ENCODE measurements at regions not wholly inside any gene's neighbourhood (a gene's known extent, or its start where the extent isn't known, plus 50 kb on each side); places are given as distances from the start of the nearest gene placed in this dataset.

DNA sequence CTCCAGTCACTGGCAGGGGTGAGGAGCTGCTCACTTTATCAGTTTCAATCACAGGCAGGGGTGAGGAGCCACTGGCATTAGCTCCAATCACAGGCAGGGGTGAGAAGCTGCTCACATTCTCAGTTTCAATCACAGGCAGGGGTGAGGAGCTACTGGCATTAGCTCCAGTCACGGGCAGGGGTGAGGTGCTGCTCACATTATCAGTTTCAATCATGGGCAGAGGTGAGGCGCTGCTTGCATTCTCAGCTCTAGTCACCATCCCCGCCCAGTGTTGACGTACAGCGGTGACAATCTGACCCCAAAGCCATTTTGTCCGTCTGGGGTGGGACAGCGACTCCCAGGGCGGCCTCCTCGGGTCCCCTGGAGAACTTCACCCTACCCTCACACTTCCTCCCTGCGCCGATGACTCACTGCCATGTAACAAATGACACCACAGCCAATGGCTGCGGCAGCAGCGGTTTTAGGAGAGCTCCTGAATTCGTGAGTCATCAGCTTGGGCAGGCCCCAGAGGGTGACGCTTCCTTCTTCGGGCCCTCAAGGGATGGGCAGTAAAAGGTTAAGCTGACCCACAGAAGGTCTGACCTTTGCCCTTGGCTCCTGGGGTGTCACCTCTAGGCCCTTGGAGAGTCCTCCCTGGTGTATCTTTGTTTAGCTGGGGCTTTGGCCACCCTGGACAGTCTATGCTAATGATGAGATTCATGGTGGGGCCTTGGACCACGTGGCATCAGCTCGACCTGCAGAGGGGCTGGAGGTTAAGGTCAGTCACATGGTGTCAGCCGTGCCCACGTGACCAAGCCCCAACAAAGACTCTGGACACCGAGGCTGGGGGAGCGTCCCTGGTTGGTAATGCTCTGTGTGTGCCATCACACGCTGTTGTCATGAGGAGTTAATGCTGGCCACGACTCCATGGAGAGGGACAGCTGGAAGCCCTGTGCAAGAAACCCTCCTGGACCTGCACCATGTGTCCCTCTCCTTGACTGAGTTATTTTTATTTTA is 171.7 kb downstream of the C16orf95 start:
- H3K27me3 Mint-ChIP-seq = peaks cover 8% of the 10 kb centered on the region
- peaks cover 4% of the 10 kb centered on the region for H3K9me3 Mint-ChIP-seq (ENCODE audit: low read depth)
- H3K27ac Mint-ChIP-seq = no peak overlapping the region
- TF ChIP-seq, protein P1, sequence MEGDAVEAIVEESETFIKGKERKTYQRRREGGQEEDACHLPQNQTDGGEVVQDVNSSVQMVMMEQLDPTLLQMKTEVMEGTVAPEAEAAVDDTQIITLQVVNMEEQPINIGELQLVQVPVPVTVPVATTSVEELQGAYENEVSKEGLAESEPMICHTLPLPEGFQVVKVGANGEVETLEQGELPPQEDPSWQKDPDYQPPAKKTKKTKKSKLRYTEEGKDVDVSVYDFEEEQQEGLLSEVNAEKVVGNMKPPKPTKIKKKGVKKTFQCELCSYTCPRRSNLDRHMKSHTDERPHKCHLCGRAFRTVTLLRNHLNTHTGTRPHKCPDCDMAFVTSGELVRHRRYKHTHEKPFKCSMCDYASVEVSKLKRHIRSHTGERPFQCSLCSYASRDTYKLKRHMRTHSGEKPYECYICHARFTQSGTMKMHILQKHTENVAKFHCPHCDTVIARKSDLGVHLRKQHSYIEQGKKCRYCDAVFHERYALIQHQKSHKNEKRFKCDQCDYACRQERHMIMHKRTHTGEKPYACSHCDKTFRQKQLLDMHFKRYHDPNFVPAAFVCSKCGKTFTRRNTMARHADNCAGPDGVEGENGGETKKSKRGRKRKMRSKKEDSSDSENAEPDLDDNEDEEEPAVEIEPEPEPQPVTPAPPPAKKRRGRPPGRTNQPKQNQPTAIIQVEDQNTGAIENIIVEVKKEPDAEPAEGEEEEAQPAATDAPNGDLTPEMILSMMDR (IDR thresholded peaks at IDR 0.05; ENCODE audit: unreplicated experiment) = no peak
- H3K4me1 Mint-ChIP-seq (ENCODE audit: low read depth) = no peaks in the 10 kb centered on the region
- no peak overlapping the region for H3K4me3 Mint-ChIP-seq (ENCODE audit: low read depth)
- DNase-seq (ENCODE audit: low spot score, unreplicated experiment) = no peak
- H3K36me3 Mint-ChIP-seq (ENCODE audit: insufficient read depth) = peaks cover 2% of the 10 kb centered on the region

DNA sequence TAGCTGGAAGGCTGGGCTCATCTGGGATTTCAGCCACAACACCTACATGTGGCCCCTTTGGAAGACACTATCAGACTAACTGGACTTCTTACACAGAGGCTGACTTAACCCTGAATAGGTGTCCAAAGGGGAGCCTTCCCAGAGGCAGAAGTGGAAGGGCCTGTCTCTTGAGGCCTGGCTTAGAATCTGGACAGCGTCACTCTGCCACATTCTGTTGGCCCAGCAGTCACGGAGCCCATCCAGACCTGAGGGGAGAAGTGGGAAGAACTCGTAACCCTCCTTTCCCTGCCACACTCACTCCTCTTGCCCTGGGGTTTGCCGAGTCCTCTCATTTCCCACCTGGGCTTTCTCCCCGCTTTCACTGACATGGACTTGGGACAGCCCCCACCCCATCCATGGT is 170.5 kb downstream of the C16orf95 start:
- no peak overlapping the region for H3K27ac Mint-ChIP-seq
- peaks cover 2% of the 10 kb centered on the region for H3K36me3 Mint-ChIP-seq (ENCODE audit: insufficient read depth)
- no peak for DNase-seq (ENCODE audit: low spot score, unreplicated experiment)
- H3K9me3 Mint-ChIP-seq (ENCODE audit: low read depth) = peaks cover 4% of the 10 kb centered on the region
- no peak overlapping the region for H3K4me3 Mint-ChIP-seq (ENCODE audit: low read depth)
- peaks cover 8% of the 10 kb centered on the region for H3K27me3 Mint-ChIP-seq
- TF ChIP-seq, protein P1 (IDR thresholded peaks at IDR 0.05; ENCODE audit: unreplicated experiment) = no peak
- no peaks in the 10 kb centered on the region for H3K4me1 Mint-ChIP-seq (ENCODE audit: low read depth)

DNA sequence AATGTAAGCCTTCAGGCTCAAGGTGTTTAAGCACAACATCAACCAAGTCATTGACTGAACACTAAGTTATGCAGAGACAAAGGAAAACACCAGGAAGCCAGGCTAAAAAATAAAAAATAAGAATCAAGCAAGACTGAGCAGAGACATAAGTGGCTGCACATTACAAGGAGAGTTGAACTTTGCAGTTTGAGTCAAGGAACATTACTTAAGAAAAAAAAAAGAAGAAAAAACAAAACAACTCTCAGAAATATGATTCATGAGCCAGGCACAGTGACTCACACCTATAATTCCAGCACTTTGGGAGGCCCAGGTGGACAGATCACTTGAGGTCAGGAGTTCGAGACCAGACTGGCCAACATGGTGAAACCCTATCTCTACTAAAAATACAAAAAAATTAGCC is 168.1 kb downstream of the C16orf95 start:
- no peak for DNase-seq (ENCODE audit: low spot score, unreplicated experiment)
- TF ChIP-seq, protein P1 (IDR thresholded peaks at IDR 0.05; ENCODE audit: unreplicated experiment) = no peak
- Mint-ChIP-seq H3K36me3 (ENCODE audit: insufficient read depth) (peaks cover 2% of the 10 kb centered on the region), H3K27ac (no peak overlapping the region), H3K4me1 (ENCODE audit: low read depth) (no peaks in the 10 kb centered on the region), H3K9me3 (ENCODE audit: low read depth) (peaks cover 4% of the 10 kb centered on the region), H3K4me3 (ENCODE audit: low read depth) (no peak overlapping the region), H3K27me3 (peaks cover 14% of the 10 kb centered on the region)

DNA sequence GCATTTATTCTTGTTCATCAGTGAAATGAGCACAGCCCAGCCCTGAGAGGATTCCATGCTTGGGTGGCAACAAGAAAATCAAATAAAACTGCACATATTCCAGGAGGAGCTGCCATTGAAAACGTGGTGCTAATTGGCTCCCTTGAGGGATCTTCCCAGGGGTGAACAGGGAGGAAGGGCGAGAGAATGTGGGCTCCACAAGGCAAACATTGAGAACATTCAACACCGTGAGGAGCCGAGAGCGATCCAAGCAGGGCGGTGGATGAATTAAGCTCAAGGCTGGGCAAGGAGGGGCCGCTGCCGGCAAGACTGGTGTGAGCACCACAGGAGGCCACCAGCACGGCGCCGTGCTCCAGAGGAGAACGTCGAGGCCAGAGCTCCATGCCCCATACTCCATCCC is 166.9 kb downstream of the C16orf95 start:
- no peak overlapping the region for H3K27ac Mint-ChIP-seq
- H3K4me3 Mint-ChIP-seq (ENCODE audit: low read depth) = no peak overlapping the region
- H3K9me3 Mint-ChIP-seq (ENCODE audit: low read depth) = peaks cover 4% of the 10 kb centered on the region
- peaks cover 2% of the 10 kb centered on the region for H3K36me3 Mint-ChIP-seq (ENCODE audit: insufficient read depth)
- TF ChIP-seq, protein P1 (IDR thresholded peaks at IDR 0.05; ENCODE audit: unreplicated experiment) = no peak
- H3K27me3 Mint-ChIP-seq = peaks cover 14% of the 10 kb centered on the region
- no peak for DNase-seq (ENCODE audit: low spot score, unreplicated experiment)
- no peaks in the 10 kb centered on the region for H3K4me1 Mint-ChIP-seq (ENCODE audit: low read depth)

DNA sequence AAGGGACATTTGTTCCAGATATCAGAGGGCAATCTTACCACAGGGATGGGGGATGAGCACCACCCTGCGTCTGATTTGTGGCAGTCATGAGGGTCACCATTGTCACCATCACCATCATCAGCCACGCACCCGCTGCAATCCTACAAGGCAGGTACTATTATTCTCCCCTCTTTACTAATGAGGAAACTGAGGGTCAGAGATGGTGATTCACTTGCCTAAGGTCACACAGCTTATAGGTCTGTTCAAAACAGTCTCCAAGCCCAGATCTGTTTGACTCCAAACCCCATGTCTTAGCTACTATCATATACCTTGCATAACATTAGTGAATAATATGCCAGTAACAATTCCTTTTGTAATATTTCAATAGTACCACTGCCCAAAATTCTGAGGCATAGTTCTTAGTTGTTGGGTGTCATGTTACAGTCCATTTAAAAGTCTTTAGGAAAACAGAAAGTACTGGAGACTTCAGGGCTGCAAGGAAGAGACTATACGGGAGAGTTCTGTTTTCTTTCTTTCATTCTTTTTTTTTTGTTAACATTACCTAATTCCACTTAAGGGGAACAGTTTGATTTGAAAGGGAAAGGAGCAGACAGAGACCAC is 166.4 kb downstream of the C16orf95 start:
- Mint-ChIP-seq H3K4me3 (ENCODE audit: low read depth) (no peak overlapping the region), H3K36me3 (ENCODE audit: insufficient read depth) (peaks cover 2% of the 10 kb centered on the region), H3K27me3 (peaks cover 15% of the 10 kb centered on the region), H3K9me3 (ENCODE audit: low read depth) (peaks cover 4% of the 10 kb centered on the region), H3K4me1 (ENCODE audit: low read depth) (no peaks in the 10 kb centered on the region), H3K27ac (no peak overlapping the region)
- TF ChIP-seq, protein P1 (IDR thresholded peaks at IDR 0.05; ENCODE audit: unreplicated experiment) = no peak
- DNase-seq (ENCODE audit: low spot score, unreplicated experiment) = no peak
